ENCODE measurements at regions not wholly inside any gene's neighbourhood (a gene's known extent, or its start where the extent isn't known, plus 50 kb on each side); places are given as distances from the start of the nearest gene placed in this dataset.

- Histone ChIP-seq H3K36me3 (no peaks in the 10 kb centered on the region), H3K27me3 (no peaks in the 10 kb centered on the region), H3K4me3 (no peak overlapping the region), H3K9me3 (no peaks in the 10 kb centered on the region), H3K4me1 (no peaks in the 10 kb centered on the region), H3K27ac (no peak overlapping the region)
- WGBS, 5 donors: 68 to 79% (median 71%) methylated on average over 3 of the region's 3 CpGs
- intact Hi-C loops (cut with DNase I; ENCODE audit: low total_unique reads): no loop called here
- DNase-seq: no peak
- TF ChIP-seq, protein P1, sequence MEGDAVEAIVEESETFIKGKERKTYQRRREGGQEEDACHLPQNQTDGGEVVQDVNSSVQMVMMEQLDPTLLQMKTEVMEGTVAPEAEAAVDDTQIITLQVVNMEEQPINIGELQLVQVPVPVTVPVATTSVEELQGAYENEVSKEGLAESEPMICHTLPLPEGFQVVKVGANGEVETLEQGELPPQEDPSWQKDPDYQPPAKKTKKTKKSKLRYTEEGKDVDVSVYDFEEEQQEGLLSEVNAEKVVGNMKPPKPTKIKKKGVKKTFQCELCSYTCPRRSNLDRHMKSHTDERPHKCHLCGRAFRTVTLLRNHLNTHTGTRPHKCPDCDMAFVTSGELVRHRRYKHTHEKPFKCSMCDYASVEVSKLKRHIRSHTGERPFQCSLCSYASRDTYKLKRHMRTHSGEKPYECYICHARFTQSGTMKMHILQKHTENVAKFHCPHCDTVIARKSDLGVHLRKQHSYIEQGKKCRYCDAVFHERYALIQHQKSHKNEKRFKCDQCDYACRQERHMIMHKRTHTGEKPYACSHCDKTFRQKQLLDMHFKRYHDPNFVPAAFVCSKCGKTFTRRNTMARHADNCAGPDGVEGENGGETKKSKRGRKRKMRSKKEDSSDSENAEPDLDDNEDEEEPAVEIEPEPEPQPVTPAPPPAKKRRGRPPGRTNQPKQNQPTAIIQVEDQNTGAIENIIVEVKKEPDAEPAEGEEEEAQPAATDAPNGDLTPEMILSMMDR (IDR thresholded peaks at IDR 0.05): no peak
- no peak for TF ChIP-seq EP300 (IDR thresholded peaks at IDR 0.05)
- no peak for TF ChIP-seq POLR2AphosphoS5 (IDR thresholded peaks at IDR 0.05)
- TF ChIP-seq POLR2A (IDR thresholded peaks at IDR 0.05): no peak
These were observed 620.5 kb downstream of the IRX1 start for GRCh38 chr5:4216142-4216541.

GRCh38 chr5:4220016-4220415 lies 624.4 kb downstream of the IRX1 start:
- Histone ChIP-seq H3K36me3 (no peaks in the 10 kb centered on the region), H3K4me3 (no peak overlapping the region), H3K4me1 (no peaks in the 10 kb centered on the region), H3K9me3 (peaks cover 0 to 6% (median 0%) of the 10 kb centered on the region in 4 donors), H3K27ac (no peak overlapping the region), H3K27me3 (peaks cover 0 to 10% (median 0%) of the 10 kb centered on the region in 3 donors)
- TF ChIP-seq POLR2A (IDR thresholded peaks at IDR 0.05): no peak
- no peak for TF ChIP-seq POLR2AphosphoS5 (IDR thresholded peaks at IDR 0.05)
- TF ChIP-seq EP300 (IDR thresholded peaks at IDR 0.05): no peak
- TF ChIP-seq, protein P1 (IDR thresholded peaks at IDR 0.05): no peak
- intact Hi-C loops (cut with DNase I; ENCODE audit: low total_unique reads): no loop called here
- DNase-seq: no peak
- 84 to 88% (median 87%) methylated on average over 7 of the region's 7 CpGs for WGBS, 5 donors

DNA sequence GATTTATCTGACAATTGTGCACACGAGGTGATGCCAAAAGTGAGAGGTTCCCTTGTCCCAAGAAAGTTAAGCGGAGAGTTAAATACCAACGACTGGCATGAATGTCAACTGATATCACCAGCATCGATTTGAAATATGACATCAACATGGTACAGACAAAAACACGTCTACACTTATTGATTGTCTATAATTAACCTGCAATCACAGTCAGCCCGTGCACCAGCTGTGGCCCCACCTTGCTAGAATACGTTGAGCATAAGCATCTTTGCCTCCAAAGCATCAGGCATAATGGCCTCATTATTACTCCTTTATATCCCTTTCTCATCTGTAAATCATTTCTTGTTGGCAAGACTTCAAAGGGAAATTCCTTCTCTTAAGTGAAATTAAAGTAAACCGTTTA lies 625.4 kb downstream of the IRX1 start:
- Histone ChIP-seq H3K4me1 (no peaks in the 10 kb centered on the region), H3K27ac (no peak overlapping the region), H3K9me3 (peaks cover 0 to 6% (median 0%) of the 10 kb centered on the region in 4 donors), H3K4me3 (no peak overlapping the region), H3K27me3 (peaks cover 0 to 10% (median 0%) of the 10 kb centered on the region in 3 donors), H3K36me3 (no peaks in the 10 kb centered on the region)
- TF ChIP-seq POLR2A (IDR thresholded peaks at IDR 0.05) (no peak), EP300 (IDR thresholded peaks at IDR 0.05) (no peak), POLR2AphosphoS5 (IDR thresholded peaks at IDR 0.05) (no peak)
- TF ChIP-seq, protein P1 (IDR thresholded peaks at IDR 0.05): no peak
- WGBS, 5 donors: 61 to 70% (median 63%) methylated on average over 8 of the region's 8 CpGs
- intact Hi-C loops (cut with DNase I; ENCODE audit: low total_unique reads): no loop called here
- DNase-seq: no peak

DNA sequence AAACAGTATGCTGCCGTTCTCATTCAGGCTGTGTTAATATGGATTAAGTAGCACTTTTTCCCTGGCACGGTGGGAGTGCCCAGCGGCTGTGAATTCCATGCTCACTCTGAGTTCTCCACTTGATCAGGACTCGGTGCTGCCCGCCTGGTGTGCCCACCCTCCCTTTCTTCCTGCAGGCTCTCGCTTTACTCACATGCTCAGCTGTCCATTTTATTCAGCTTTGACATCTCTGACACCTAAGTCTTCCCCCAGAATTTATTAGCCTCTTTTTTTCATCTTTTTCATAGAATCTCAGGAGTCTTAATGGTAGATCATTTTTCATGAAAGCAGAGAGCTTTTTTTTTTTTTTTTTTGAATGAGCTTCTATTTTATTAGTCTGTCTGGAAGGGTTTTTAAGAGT lies 626.5 kb downstream of the IRX1 start:
- Histone ChIP-seq H3K9me3 (peaks cover 0 to 6% (median 0%) of the 10 kb centered on the region in 4 donors), H3K4me1 (no peaks in the 10 kb centered on the region), H3K36me3 (no peaks in the 10 kb centered on the region), H3K27ac (no peak overlapping the region), H3K27me3 (peaks cover 0 to 10% (median 0%) of the 10 kb centered on the region in 3 donors), H3K4me3 (no peak overlapping the region)
- WGBS, 5 donors: 82 to 88% (median 85%) methylated on average over 6 of the region's 6 CpGs
- intact Hi-C loops (cut with DNase I; ENCODE audit: low total_unique reads): no loop called here
- no peak for TF ChIP-seq POLR2AphosphoS5 (IDR thresholded peaks at IDR 0.05)
- TF ChIP-seq, protein P1 (IDR thresholded peaks at IDR 0.05): no peak
- TF ChIP-seq POLR2A (IDR thresholded peaks at IDR 0.05): no peak
- no peak for TF ChIP-seq EP300 (IDR thresholded peaks at IDR 0.05)
- no peak for DNase-seq
